IPS-20b (cell line): ENCODE measurements at regions not wholly inside any gene's neighbourhood (a gene's known extent, or its start where the extent isn't known, plus 50 kb on each side); places are given as distances from the start of the nearest gene placed in this dataset.

Experiments
- H3K27ac ChIP-seq: one replicate; pipeline ENCODE4 v1.5.1; 2013; ENCODE audit warnings: low read length
- H3K27me3 ChIP-seq: 2 replicates; pipeline ENCODE4 v1.6.1; 2013; ENCODE audit warnings: mild to moderate bottlenecking, low read length, inconsistent platforms; ENCODE audit not compliant: insufficient read depth
- H3K36me3 ChIP-seq: 2 replicates; pipeline ENCODE4 v1.6.1; 2013; ENCODE audit warnings: low read depth, mild to moderate bottlenecking, inconsistent platforms, low read length, moderate library complexity; ENCODE audit not compliant: insufficient read depth
- H3K4me1 ChIP-seq: 2 replicates; pipeline ENCODE4 v1.6.1; 2013; ENCODE audit warnings: mild to moderate bottlenecking, control low read depth, inconsistent platforms, low read length, moderate library complexity; ENCODE audit not compliant: insufficient read depth
- H3K4me3 ChIP-seq: 2 replicates; pipeline ENCODE4 v1.5.1; 2013; ENCODE audit warnings: mild to moderate bottlenecking, low read length, inconsistent platforms
- H3K9ac ChIP-seq: 2 replicates; pipeline ENCODE4 v1.6.1; 2013; ENCODE audit warnings: low read depth, mild to moderate bottlenecking, inconsistent platforms, low read length, moderate library complexity
- H3K9me3 ChIP-seq: 2 replicates; pipeline ENCODE4 v1.6.1; 2013; ENCODE audit warnings: mild to moderate bottlenecking, low read depth, low read length, inconsistent platforms; ENCODE audit not compliant: insufficient read depth

DNA sequence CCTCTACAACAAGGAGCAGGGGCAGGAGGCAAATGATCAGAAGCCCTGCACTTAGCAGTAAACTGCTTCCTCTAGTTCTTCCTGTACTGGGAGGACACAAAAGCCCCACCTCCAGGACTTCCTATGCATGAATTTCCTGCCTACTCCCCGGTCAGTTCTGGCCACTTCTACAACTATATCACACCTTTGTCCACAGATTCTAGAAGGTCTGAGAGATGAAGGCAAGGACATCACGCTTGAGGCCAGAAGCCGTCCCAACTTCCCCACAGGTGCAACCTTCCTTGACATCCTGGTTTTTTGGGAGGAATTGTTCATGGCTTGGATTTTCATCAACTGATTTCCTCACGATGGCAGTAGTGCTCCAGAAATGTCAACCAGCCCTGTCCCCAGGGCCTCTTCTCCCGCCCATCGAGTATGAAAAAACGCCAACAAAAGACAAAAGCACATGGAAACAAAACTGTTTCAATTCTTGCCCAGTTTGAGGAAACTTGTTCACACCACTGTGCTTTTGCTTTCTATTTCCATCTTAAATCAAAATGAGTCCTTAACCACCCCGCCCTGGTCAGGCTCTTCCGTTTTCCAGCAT, 206.5 kb upstream of the STK26 start:
- H3K4me1 ChIP-seq: no peaks in the 10 kb centered on the region
- H3K27me3 ChIP-seq: no peaks in the 10 kb centered on the region
- H3K9ac ChIP-seq: no peak overlapping the region
- no peak overlapping the region for H3K27ac ChIP-seq
- H3K36me3 ChIP-seq: peaks cover 57% of the 10 kb centered on the region
- peaks cover 4% of the 10 kb centered on the region for H3K9me3 ChIP-seq
- H3K4me3 ChIP-seq: no peak overlapping the region

DNA sequence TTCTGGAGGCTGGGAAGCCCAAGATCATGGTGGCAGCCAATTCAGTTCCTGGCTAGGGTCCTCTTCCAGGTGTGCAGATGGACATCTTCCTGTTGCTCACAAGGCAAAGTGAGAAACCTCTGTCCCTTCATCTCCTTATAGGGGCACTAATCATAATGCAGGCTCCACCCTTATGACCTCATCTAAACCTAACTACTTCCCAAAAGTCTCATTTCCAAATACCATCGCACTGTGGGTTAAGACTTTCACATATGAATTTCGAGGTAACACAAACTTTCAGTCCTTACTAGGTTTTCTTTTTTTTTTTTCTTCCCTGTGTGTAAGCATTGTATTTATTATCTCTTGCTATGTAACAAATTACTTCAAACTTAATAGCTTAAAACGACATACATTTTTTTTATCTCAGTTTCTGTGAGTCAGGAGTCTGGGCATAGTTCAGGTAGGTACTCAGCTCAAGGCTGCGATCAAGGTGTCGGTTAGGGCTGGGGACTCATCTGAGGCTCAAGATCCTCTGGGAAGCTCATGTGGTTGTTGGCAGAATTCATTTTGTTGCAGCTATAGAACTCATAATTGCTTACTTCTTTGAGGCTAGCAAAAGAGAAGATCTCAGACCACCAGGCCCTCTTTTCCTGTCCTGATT, 204.7 kb upstream of the STK26 start:
- H3K9me3 ChIP-seq: peaks cover 4% of the 10 kb centered on the region
- no peaks in the 10 kb centered on the region for H3K27me3 ChIP-seq
- H3K4me1 ChIP-seq: no peaks in the 10 kb centered on the region
- H3K4me3 ChIP-seq: no peak overlapping the region
- no peak overlapping the region for H3K9ac ChIP-seq
- no peak overlapping the region for H3K27ac ChIP-seq
- peaks cover 75% of the 10 kb centered on the region for H3K36me3 ChIP-seq

DNA sequence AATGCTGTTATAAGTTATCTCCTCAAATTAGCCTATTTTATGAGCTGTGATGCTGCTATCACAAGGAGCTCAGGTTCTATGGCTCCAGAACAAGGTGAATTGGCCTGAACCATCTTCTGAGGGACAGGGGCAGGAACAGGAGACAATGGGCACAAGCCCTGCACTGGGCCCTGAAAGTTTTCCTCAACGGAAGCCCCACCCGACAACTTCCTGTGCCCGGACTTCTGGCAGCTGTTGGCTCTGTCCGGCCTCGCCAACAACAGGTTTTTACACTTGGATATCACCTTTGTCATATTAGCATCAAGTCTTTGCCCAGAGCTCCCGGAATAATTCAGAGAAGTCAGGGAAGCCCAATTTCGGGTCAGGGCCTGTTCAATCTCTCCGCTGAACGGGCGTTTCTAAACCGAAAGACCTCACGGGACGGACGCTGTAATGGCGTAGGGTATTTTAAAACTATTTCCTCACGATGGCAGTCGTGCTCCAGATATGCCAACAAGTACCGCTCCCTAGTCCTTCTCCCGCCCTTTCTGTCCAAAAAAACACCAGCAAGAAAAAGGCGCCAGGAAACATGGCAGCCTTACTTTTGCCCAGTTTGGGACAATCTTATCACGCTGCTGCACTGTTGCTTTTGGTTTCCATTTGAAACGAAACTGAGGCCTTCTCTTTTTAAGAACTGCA, 201.0 kb upstream of the STK26 start:
- no peak overlapping the region for H3K27ac ChIP-seq
- peaks cover 91% of the 10 kb centered on the region for H3K36me3 ChIP-seq
- H3K9me3 ChIP-seq: no peaks in the 10 kb centered on the region
- no peak overlapping the region for H3K4me3 ChIP-seq
- H3K27me3 ChIP-seq: no peaks in the 10 kb centered on the region
- peaks cover 2% of the 10 kb centered on the region; the same call in 1 of the 2 replicates for H3K4me1 ChIP-seq
- no peak overlapping the region for H3K9ac ChIP-seq

DNA sequence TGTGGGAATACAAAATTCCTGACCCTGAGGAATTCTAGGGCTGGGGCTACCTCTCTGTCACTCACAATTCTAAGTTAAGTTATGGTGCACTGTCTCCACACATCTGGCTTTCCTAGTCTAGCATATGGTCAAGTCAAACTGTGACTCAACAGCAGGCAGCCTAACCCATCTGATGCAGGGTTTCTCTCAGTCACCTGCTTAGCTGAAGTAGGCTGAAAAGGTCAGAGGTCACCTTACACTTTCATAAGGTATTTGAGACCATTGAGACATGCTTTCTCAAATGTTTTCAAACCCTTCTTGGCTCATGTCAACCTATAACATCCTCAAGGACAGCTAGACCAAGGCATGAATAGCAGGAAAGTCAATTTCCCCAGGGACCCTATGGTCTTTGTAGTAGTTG, 196.5 kb upstream of the STK26 start:
- H3K9ac ChIP-seq: no peak overlapping the region; the same call in 1 of the 2 replicates
- H3K4me1 ChIP-seq: peaks cover 7% of the 10 kb centered on the region
- no peaks in the 10 kb centered on the region for H3K27me3 ChIP-seq
- H3K27ac ChIP-seq: no peak overlapping the region
- peak overlapping the region; percentile 97 for H3K4me3 ChIP-seq
- H3K9me3 ChIP-seq: no peaks in the 10 kb centered on the region
- peaks cover 60% of the 10 kb centered on the region for H3K36me3 ChIP-seq

DNA sequence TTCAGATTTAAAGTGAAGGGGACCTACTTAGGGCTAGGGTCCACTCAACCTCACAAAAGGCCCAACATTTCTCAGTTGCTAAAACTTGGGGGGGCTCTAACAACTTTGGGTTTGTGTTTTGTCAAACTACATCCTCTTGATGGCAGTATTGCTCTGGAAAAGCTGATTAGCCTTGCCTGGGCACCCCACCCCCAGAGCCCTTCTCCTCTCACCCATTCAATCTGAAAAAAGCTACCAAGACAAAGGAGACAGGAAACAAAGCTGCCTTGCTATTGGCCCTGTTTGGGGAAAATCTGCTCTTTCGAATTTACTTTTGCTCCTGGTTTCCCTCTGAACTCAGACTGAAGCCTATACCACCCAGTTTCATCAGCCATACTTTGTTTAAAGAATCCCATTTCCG, 195.2 kb upstream of the STK26 start:
- no peak overlapping the region for H3K27ac ChIP-seq
- H3K4me3 ChIP-seq: peak overlapping the region; percentile 97
- H3K36me3 ChIP-seq: peaks cover 46% of the 10 kb centered on the region
- H3K9ac ChIP-seq: peak overlapping the region; percentile 100
- H3K27me3 ChIP-seq: no peaks in the 10 kb centered on the region
- H3K9me3 ChIP-seq: no peaks in the 10 kb centered on the region
- peaks cover 15% of the 10 kb centered on the region for H3K4me1 ChIP-seq

DNA sequence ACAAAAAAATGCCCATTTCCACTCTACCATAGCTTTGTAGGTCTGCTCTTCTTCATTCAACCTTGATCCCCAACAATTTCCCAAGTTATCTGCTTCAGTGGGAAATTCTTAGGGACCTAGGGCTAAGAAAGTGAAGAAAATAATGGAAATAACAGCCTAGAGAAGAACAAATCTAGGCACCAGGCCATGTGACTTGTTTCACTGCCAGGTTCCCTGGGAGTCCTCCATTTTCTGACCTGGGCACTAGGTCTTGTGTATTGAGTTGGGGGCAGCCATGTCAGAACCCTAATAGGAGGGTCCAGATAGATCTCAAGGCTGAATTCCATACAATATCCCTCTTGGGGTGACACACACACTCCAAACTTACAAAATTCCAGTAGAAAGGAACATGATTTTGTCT, 194.6 kb upstream of the STK26 start:
- peaks cover 41% of the 10 kb centered on the region for H3K36me3 ChIP-seq
- peak overlapping the region; percentile 100 for H3K9ac ChIP-seq
- H3K27ac ChIP-seq: peak overlapping the region; percentile 79
- H3K4me1 ChIP-seq: peaks cover 15% of the 10 kb centered on the region
- peak overlapping the region; percentile 97 for H3K4me3 ChIP-seq
- no peaks in the 10 kb centered on the region for H3K27me3 ChIP-seq
- no peaks in the 10 kb centered on the region for H3K9me3 ChIP-seq

DNA sequence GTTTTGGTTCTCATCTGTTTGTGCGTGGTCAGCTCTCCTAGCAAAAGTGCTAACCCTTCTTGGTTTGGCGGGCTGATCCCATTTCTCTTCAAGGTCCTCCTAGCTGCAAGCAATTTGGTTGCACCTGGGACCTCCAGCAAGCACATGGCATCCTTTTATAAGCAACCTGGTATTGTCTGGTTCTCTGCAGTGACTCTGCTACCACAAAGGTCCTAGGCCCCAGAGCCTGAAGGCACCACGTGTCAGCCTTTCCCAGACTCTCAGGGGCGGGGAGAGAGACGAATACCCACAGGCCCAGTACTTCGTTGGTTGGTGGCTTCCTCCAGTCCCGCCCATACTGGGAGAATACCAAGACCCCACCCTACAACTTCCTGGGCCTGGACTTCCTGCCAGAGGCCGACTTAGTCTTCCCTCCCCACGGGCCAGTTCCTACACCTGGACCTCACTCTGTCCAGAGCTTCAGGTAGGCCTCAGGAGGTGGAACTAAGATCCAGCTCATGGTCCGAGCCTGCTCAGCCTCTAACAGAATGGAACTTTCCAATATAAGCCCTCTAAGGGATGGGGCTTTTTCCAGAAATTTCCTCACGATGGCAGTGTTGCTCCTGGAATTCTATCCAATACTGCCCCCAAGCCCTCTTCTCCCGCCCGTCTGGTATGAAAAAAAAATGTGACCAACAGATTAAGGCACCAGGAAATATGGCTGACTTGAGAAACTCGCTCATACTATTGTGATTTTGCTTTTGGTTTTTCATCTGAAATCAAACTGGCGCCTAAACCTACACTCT, 192.5 kb upstream of the STK26 start:
- Histone ChIP-seq H3K27ac (peak overlapping the region; percentile 97), H3K27me3 (no peaks in the 10 kb centered on the region), H3K4me3 (peak overlapping the region; percentile 97), H3K4me1 (peaks cover 15% of the 10 kb centered on the region), H3K9me3 (no peaks in the 10 kb centered on the region), H3K36me3 (peaks cover 19% of the 10 kb centered on the region; the same call in 1 of the 2 replicates), H3K9ac (peak overlapping the region; percentile 100)

DNA sequence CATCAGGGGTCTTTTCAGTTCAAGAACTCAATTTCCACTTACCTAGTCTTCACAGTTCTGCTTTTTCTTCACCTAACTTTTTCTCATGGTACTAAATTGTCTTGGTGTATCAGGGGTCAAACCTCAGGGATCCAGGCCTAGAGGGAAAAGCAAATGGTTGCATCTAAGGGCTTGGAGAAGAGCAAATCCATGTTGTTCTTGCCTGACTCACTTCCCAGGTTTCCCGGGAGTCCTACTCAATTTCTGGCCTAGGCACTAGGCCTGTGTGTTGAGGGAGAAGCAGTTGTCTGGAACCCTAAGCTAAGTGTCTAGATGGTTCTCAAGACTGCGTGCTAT, 191.9 kb upstream of the STK26 start:
- peaks cover 15% of the 10 kb centered on the region for H3K4me1 ChIP-seq
- H3K27me3 ChIP-seq: no peaks in the 10 kb centered on the region
- peaks cover 14% of the 10 kb centered on the region; the same call in 1 of the 2 replicates for H3K36me3 ChIP-seq
- H3K9me3 ChIP-seq: no peaks in the 10 kb centered on the region
- H3K9ac ChIP-seq: peak overlapping the region; percentile 100
- peak overlapping the region; percentile 97 for H3K27ac ChIP-seq
- H3K4me3 ChIP-seq: peak overlapping the region; percentile 97

DNA sequence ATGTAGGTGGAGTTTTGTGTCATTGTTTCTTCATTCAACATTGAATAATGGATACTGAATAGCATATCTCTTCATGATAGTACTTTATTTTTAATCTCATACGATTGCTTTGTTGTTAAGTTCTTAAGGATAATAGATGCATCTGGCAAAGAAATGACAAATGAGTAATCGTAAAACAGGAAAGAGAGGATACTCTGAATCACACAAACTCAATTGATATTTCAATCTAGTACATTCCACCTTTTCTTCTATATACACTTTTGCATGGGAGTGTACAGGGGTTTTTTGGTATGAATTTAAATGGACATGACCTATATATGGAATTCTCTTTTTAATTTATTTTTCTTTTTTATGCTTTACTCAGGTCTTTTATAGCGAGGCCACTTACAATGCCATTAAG, 186.9 kb upstream of the STK26 start:
- Histone ChIP-seq H3K27me3 (no peaks in the 10 kb centered on the region), H3K4me3 (no peak overlapping the region), H3K36me3 (no peaks in the 10 kb centered on the region)

DNA sequence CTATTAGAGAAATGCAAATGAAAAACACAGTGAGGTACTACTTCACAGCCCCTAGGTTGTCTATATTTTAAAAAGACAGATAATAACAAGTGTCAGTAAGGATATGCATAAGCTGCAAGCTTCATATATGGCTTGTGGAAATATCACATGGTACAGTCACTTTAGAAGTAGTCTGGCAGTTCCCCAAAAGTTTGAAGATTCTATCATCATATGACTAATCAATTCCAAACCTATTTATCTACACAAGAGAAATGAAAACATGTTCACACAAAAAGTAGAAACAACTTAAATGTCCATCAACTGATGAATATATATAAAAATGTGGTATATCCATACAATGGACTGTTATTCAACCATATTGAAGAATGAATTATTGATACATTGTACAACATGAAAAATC, 185.8 kb upstream of the STK26 start:
- Histone ChIP-seq H3K9ac (no peak overlapping the region), H3K36me3 (no peaks in the 10 kb centered on the region), H3K9me3 (no peaks in the 10 kb centered on the region), H3K27me3 (no peaks in the 10 kb centered on the region), H3K4me1 (peaks cover under 1% of the 10 kb centered on the region; the same call in 1 of the 2 replicates), H3K27ac (no peak overlapping the region), H3K4me3 (no peak overlapping the region)

More for the DNA sequence above, 186.9 kb upstream of the STK26 start:
- Histone ChIP-seq H3K9me3 (no peaks in the 10 kb centered on the region), H3K4me1 (peaks cover 12% of the 10 kb centered on the region), H3K9ac (no peak overlapping the region), H3K27ac (no peak overlapping the region)

DNA sequence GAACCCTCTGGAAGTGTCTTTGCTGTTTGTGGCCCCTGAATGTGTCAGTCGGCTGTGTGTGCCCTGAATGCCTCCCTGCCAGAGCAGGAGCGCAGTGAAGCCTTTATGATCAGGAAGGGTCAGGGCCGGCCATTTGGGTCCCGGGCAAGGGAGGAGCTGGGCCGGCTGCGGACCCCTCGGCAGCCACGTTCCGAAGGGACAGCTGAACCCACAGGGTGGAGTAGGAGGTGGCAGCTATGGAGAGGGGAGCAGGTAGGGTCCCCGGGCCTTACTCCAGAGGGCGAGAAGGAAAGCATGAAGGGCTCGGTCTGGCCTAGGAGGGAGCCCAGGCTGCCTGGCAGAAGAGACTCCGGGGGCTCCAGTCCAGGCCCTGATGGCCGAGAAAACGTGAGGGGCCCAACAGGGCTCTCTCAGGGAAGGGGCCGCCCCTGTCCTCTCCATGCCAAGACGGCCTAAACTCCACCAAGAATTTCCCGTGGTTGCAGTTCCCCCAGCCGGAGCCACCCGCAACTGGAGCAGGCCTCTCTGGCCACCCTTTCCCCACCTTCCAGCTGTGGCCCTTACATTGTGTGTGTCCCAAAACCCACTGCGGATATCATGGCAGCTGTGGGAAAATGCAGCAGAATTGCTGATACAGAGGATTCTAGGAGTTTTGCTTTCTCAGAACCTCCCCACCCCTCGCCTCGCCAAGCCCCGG, 182.2 kb upstream of the STK26 start:
- Histone ChIP-seq H3K27ac (no peak overlapping the region), H3K36me3 (no peaks in the 10 kb centered on the region), H3K27me3 (no peaks in the 10 kb centered on the region), H3K9ac (no peak overlapping the region), H3K9me3 (no peaks in the 10 kb centered on the region), H3K4me1 (no peaks in the 10 kb centered on the region), H3K4me3 (no peak overlapping the region)
